Breast epithelium (tissue), 4 donors: ENCODE measurements at regions not wholly inside any gene's neighbourhood (a gene's known extent, or its start where the extent isn't known, plus 50 kb on each side); places are given as distances from the start of the nearest gene placed in this dataset.

Source experiments
- DNase-seq, 2 donors: peaks; one replicate each; pipeline ENCODE4 v3.0.0-alpha.2; 2019; ENCODE audit warnings: low spot score in 2 of 2
- H3K27ac ChIP-seq, 2 donors: fragments of 200-600 bp; sonication (generic) in 1 of 2; one replicate each; pipeline ENCODE4 v1.5.1; 2016 to 2019; ENCODE audit warnings: mild to moderate bottlenecking in 1 of 2
- H3K27me3 ChIP-seq, 2 donors: fragments of 200-600 bp; sonication (generic) in 1 of 2; one replicate each; pipeline versions ENCODE4 v1.5.1 to v1.6.0; 2017 to 2019; ENCODE audit warnings: control low read depth in 1 of 2, mild to moderate bottlenecking in 1 of 2
- H3K36me3 ChIP-seq: fragments of 200-600 bp; one replicate; pipeline ENCODE4 v1.5.1; 2019
- H3K4me1 ChIP-seq, 2 donors: fragments of 200-600 bp; sonication (generic); one replicate each; pipeline ENCODE4 v1.5.1; 2016 to 2019; ENCODE audit warnings: control low read depth in 1 of 2
- H3K4me3 ChIP-seq, 3 donors: fragments of 200-600 bp; sonication (generic); 1 replicate in 2 of 3; 2 replicates in 1 of 3; pipeline ENCODE4 v1.5.1; 2016 to 2019; ENCODE audit warnings: mild to moderate bottlenecking in 3 of 3, moderate library complexity in 2 of 3
- H3K9me3 ChIP-seq, 2 donors: fragments of 200-600 bp; sonication (generic) in 1 of 2; one replicate each; pipeline ENCODE4 v1.5.1; 2016 to 2019; ENCODE audit warnings: control low read depth in 1 of 2
- POLR2A ChIP-seq: fragments of 450-650 bp; IDR thresholded peaks from one replicate; pipeline ENCODE4 v1.6.1; 2016; ENCODE audit warnings: antibody characterized with exemption, mild to moderate bottlenecking, moderate library complexity
- POLR2AphosphoS5 ChIP-seq, 3 donors: sonication (generic); formaldehyde crosslinking; IDR thresholded peaks; one replicate each; pipeline ENCODE4 v1.6.1; 2017; ENCODE audit warnings: antibody characterized with exemption in 3 of 3
- intact Hi-C: fragments of 100-400 bp; cut with DNase I; formaldehyde crosslinking; loops from one replicate; pipeline ENCODE4 v1.15.1; 2023; ENCODE audit warnings: low total_unique reads
- TF ChIP-seq, protein P1 (sequence below), 3 donors: fragments of 450-650 bp; IDR thresholded peaks; one replicate each; pipeline ENCODE4 v1.5.1; 2016 to 2017; ENCODE audit warnings: antibody characterized with exemption in 3 of 3, mild to moderate bottlenecking in 3 of 3, moderate library complexity in 3 of 3

DNA sequence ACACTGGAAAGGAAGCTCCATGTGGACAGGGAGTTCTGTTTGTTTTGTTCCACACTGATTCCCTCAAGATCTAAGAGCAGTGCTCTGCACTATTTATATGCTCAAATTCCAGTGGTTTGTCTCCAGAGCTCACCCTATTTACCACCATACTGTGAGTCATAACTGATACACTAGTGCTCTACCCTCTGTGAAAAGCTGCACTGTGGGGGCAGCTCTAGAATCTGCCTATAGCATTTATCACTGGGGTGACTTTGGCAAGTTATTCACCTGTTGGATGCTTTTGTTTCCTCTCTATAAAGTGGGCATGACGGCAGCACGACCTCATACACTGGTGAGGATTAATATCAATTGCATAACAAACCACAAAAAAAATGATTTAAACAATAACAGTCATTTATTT is 307.8 kb downstream of the NR2F1-AS1 start:
- no peak overlapping the region for H3K4me3 ChIP-seq
- H3K36me3 ChIP-seq = no peaks in the 10 kb centered on the region
- intact Hi-C loops = no loop called here
- H3K9me3 ChIP-seq = no peaks in the 10 kb centered on the region
- no peaks in the 10 kb centered on the region for H3K27me3 ChIP-seq
- TF ChIP-seq, protein P1, sequence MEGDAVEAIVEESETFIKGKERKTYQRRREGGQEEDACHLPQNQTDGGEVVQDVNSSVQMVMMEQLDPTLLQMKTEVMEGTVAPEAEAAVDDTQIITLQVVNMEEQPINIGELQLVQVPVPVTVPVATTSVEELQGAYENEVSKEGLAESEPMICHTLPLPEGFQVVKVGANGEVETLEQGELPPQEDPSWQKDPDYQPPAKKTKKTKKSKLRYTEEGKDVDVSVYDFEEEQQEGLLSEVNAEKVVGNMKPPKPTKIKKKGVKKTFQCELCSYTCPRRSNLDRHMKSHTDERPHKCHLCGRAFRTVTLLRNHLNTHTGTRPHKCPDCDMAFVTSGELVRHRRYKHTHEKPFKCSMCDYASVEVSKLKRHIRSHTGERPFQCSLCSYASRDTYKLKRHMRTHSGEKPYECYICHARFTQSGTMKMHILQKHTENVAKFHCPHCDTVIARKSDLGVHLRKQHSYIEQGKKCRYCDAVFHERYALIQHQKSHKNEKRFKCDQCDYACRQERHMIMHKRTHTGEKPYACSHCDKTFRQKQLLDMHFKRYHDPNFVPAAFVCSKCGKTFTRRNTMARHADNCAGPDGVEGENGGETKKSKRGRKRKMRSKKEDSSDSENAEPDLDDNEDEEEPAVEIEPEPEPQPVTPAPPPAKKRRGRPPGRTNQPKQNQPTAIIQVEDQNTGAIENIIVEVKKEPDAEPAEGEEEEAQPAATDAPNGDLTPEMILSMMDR (IDR thresholded peaks at IDR 0.05) = no peak
- TF ChIP-seq POLR2A (no peak), POLR2AphosphoS5 (IDR thresholded peaks at IDR 0.05) (no peak)
- no peak overlapping the region for H3K27ac ChIP-seq
- DNase-seq = no peak
- no peaks in the 10 kb centered on the region for H3K4me1 ChIP-seq

DNA sequence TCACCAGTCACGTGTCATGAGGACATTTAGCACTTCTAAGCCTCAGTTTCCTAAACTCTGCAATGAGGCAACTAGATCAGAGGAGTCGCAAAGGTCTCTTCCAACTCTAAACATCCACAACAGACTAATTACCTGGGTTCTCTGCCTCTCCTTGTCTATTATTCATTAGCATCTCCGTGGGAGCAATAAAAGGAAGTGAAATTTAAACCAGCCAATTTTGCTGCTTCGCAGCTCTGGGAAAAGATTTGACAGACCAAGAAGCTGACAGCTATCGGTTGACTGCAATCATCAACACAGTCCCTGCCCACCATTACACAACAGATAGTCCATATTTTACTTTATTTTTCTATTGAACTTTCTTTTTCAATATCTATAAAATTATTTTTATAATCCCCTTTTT is 308.9 kb downstream of the NR2F1-AS1 start:
- no peak overlapping the region for H3K4me3 ChIP-seq
- no peak for DNase-seq
- intact Hi-C loops = no loop called here
- H3K27ac ChIP-seq = no peak overlapping the region
- no peaks in the 10 kb centered on the region for H3K36me3 ChIP-seq
- no peaks in the 10 kb centered on the region for H3K9me3 ChIP-seq
- TF ChIP-seq POLR2AphosphoS5 (IDR thresholded peaks at IDR 0.05) (no peak), POLR2A (no peak)
- TF ChIP-seq, protein P1 (IDR thresholded peaks at IDR 0.05) = no peak
- H3K27me3 ChIP-seq = no peaks in the 10 kb centered on the region
- no peaks in the 10 kb centered on the region for H3K4me1 ChIP-seq

DNA sequence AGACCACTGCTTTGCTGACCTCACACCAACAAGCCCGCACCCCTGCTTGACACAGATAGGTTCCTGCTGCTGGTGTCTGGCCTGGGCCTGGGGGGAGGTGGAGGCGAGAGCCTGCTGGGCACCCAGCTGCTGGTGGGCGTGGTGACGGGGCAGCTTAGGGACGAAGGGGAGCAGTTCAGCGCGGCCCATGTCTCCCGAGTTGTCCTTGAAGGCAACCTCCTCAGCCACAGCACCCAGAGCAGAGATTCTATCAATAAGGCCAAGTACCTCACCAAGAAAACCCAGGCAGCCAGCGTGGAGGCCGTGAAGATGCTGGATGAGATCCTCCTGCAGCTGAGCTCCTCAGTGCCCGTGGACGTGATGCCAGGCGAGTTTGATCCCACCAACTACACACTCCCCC is 313.3 kb downstream of the NR2F1-AS1 start:
- Histone ChIP-seq H3K4me3 (no peak overlapping the region), H3K9me3 (no peaks in the 10 kb centered on the region), H3K4me1 (no peaks in the 10 kb centered on the region), H3K36me3 (no peaks in the 10 kb centered on the region), H3K27ac (no peak overlapping the region), H3K27me3 (no peaks in the 10 kb centered on the region)
- TF ChIP-seq, protein P1 (IDR thresholded peaks at IDR 0.05) = no peak
- TF ChIP-seq POLR2AphosphoS5 (IDR thresholded peaks at IDR 0.05) (no peak), POLR2A (no peak)
- intact Hi-C loops = no loop called here
- DNase-seq = no peak

DNA sequence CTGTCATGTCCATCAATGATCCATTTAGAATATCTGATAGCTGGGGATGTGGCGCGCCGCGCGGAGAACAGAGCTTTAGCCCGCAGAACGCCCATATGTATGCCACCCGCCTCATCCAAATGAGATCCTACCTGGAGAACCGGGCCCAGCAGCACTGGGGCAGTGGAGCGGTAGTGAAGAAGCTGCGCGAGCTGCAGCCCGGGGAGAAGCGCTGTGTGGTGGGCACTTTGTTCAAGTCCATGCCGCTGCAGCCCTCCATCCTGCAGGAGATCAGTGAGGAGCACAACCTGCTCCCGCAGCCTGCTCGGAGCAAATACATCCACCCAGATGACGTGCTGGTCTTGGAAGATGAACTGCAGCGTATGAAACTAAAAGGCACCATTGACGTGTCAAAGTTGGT is 313.7 kb downstream of the NR2F1-AS1 start:
- Histone ChIP-seq H3K4me3 (no peak overlapping the region), H3K9me3 (no peaks in the 10 kb centered on the region), H3K4me1 (no peaks in the 10 kb centered on the region), H3K36me3 (no peaks in the 10 kb centered on the region), H3K27me3 (no peaks in the 10 kb centered on the region), H3K27ac (no peak overlapping the region)
- TF ChIP-seq, protein P1 (IDR thresholded peaks at IDR 0.05) = no peak
- no peak for TF ChIP-seq POLR2AphosphoS5 (IDR thresholded peaks at IDR 0.05)
- TF ChIP-seq POLR2A = no peak
- intact Hi-C loops = no loop called here
- DNase-seq = no peak

DNA sequence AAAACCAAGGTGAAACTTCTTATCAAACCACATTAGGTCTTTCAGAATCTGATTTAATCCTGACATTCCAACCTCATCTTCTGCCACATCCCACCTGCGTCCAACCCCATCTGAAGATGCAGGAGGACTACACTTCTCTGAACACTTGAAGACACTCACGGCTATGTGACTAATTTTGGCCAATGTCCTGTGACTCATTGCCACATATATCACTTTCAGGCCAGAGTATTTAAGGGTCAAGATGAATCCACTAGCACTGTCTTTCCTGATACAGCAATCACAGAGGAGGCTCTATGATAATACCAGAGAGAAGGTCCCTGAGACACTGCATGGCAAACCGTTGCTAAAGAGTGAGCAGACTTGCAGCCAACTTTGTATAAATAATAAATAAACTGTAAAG is 323.4 kb downstream of the NR2F1-AS1 start:
- intact Hi-C loops = loop anchor here (5.0 kb wide), 1 partner anchor 485 kb away; no protein-coding TSS in a partner anchor
- Histone ChIP-seq H3K36me3 (no peaks in the 10 kb centered on the region), H3K4me1 (no peaks in the 10 kb centered on the region), H3K9me3 (no peaks in the 10 kb centered on the region), H3K27me3 (no peaks in the 10 kb centered on the region), H3K4me3 (no peak overlapping the region), H3K27ac (no peak overlapping the region)
- DNase-seq = no peak
- TF ChIP-seq, protein P1 (IDR thresholded peaks at IDR 0.05) = no peak
- TF ChIP-seq POLR2A (no peak), POLR2AphosphoS5 (IDR thresholded peaks at IDR 0.05) (no peak)
